ENCODE measurements at regions not wholly inside any gene's neighbourhood (a gene's known extent, or its start where the extent isn't known, plus 50 kb on each side); places are given as distances from the start of the nearest gene placed in this dataset.
"Not testable (repeated sequence)": the region's sequence is repeated elsewhere in the genome, so short reads cannot be mapped to it uniquely, and the experiment has no call there.

GRCh38 chr2:217351378-217351777 lies 491.5 kb upstream of the TNP1 start:
- DNase-seq (no peak), ATAC-seq (no peak)
- H3K36me3 Mint-ChIP-seq (ENCODE audit: low read depth): no peaks in the 10 kb centered on the region
- no peak overlapping the region for H3K4me3 Mint-ChIP-seq
- H3K4me1 Mint-ChIP-seq: no peaks in the 10 kb centered on the region
- H3K27ac Mint-ChIP-seq: no peak overlapping the region
- peaks cover 2% of the 10 kb centered on the region for H3K27me3 Mint-ChIP-seq
- peaks cover 21% of the 10 kb centered on the region for H3K9me3 Mint-ChIP-seq

DNA sequence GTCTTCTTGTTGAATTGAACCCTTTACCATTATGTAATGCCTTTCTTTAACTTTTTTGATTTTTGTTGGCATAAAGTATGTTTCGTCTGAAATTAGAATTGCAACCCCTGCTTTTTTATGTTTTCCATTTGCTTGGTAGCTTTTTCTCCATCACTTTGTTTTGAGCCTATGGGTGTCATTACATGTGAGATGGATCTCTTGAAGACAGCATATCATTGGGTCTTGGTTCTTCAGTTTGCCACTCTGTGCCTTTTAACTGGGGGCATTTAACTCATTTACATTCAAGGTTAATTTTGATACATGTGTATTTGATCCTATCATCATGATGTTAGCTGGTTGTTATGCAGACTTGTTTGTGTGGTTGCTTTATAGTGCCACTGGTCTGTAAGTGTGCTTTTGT lies 489.4 kb upstream of the TNP1 start:
- H3K9me3 Mint-ChIP-seq: peaks cover 21% of the 10 kb centered on the region

DNA sequence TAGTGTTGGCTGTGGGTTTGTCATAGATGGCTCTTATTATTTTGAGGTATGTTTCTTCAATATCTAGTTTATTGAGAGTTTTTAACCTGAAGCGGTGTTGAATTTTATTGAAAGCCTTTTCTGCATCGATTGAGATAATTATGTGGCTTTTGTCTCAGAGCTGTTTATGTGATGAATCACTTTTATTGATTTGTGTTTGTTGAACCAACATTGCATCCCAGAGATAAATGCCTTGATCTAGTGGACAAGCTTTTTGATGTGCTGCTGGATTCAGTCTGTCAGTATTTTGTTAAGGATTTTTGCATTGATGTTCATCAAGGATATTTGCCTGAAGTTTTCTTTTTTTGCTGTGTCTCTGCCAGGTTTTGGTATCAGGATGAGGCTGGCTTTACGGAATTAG lies 487.8 kb upstream of the TNP1 start:
- H3K36me3 Mint-ChIP-seq (ENCODE audit: low read depth); ATAC-seq; DNase-seq; H3K27me3 Mint-ChIP-seq; H3K27ac Mint-ChIP-seq; H3K4me1 Mint-ChIP-seq; H3K4me3 Mint-ChIP-seq: not testable (repeated sequence)
- H3K9me3 Mint-ChIP-seq: peaks cover 21% of the 10 kb centered on the region

More for the DNA sequence above, 489.4 kb upstream of the TNP1 start:
- H3K27ac Mint-ChIP-seq: no peak overlapping the region
- H3K4me1 Mint-ChIP-seq: no peaks in the 10 kb centered on the region
- ATAC-seq (no peak), DNase-seq (no peak)
- peaks cover 2% of the 10 kb centered on the region for H3K27me3 Mint-ChIP-seq
- no peaks in the 10 kb centered on the region for H3K36me3 Mint-ChIP-seq (ENCODE audit: low read depth)
- H3K4me3 Mint-ChIP-seq: no peak overlapping the region

DNA sequence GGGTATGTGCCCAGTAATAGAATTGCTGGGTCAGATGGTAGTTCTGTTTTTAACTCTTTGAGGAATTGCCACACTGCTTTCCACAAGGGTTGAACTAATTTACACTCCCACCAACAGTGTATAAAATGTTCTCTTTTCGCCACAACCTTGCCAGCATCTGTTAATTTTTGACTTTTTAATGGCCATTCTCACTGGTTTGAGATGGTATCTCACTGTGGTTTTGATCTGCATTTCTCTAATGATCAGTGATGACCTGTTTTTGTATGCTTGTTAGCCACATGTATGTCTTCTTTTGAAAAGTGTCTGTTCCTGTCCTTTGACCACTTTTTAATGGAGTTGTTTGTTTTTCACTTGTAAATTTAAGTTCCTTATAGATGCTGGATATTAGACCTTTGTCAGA lies 486.2 kb upstream of the TNP1 start:
- not testable (repeated sequence) for DNase-seq; H3K27me3 Mint-ChIP-seq; ATAC-seq; H3K36me3 Mint-ChIP-seq (ENCODE audit: low read depth); H3K4me3 Mint-ChIP-seq; H3K4me1 Mint-ChIP-seq; H3K27ac Mint-ChIP-seq
- peaks cover 21% of the 10 kb centered on the region for H3K9me3 Mint-ChIP-seq

DNA sequence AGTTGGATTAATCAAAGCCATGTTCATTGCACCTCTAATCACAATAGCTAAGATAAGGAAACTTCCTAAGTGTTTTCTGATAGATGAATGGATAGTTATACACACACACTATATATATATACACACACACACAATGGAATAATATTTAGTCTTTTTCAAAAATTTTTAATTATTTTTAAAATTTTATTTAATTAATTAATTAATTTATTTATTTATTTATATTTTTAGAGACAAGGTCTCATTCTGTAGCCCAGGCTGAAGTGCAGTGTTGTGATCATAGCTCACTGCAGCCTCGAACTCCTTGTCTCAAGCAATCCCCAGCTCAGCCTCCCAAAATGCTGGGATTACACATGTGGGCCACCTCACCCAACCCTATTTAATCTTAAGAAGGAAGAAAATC lies 481.0 kb upstream of the TNP1 start:
- Mint-ChIP-seq H3K4me1 (no peaks in the 10 kb centered on the region), H3K27me3 (no peaks in the 10 kb centered on the region), H3K9me3 (no peaks in the 10 kb centered on the region), H3K27ac (no peak overlapping the region), H3K4me3 (no peak overlapping the region), H3K36me3 (ENCODE audit: low read depth) (no peaks in the 10 kb centered on the region)
- ATAC-seq: no peak
- DNase-seq: no peak

DNA sequence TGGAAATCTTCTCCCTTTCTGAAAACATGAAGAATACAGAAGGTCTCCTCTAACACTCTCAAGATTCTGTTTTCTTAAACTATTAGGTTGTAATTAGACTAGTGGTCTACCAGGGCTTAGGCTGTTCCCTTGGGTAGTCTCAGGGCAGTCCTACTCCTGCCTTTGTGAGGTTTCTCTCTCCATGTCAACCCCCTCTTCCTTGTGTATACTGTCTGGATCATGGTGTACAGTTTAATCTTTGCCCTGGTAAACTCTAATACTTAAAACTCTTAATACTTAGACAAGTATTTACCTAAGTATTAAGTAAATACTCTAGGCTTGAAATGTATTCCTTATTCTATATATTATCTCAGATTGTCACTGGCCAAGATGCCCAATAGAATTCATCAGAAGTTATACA lies 480.3 kb upstream of the TNP1 start:
- Mint-ChIP-seq H3K36me3 (ENCODE audit: low read depth) (no peaks in the 10 kb centered on the region), H3K9me3 (no peaks in the 10 kb centered on the region), H3K4me1 (no peaks in the 10 kb centered on the region), H3K27ac (no peak overlapping the region), H3K27me3 (no peaks in the 10 kb centered on the region), H3K4me3 (no peak overlapping the region)
- ATAC-seq (no peak), DNase-seq (no peak)

DNA sequence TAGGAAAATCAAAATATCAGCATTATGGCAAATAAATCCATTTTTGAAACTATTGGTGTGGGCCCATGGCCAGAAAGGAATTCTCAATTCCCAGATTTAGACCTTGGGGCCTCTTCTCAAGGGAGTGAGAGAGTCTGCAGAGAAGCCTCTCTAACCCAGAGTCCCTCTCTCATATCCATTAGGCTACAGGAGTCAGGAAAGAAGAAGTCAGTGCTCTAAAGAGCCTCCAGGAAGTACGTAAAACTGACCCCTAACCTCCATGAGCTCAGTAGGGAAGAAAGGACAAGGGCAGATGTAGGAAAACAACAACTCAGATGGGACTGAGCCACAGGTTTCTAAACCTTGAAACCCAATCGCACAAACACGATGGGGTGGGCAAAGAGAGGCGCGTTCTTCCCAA lies 479.9 kb upstream of the TNP1 start:
- no peak for ATAC-seq
- Mint-ChIP-seq H3K27ac (no peak overlapping the region), H3K4me1 (no peaks in the 10 kb centered on the region), H3K9me3 (no peaks in the 10 kb centered on the region), H3K36me3 (ENCODE audit: low read depth) (no peaks in the 10 kb centered on the region), H3K27me3 (no peaks in the 10 kb centered on the region), H3K4me3 (no peak overlapping the region)
- DNase-seq: no peak

- H3K9me3 Mint-ChIP-seq: no peaks in the 10 kb centered on the region
- H3K36me3 Mint-ChIP-seq (ENCODE audit: low read depth): no peaks in the 10 kb centered on the region
- DNase-seq: no peak
- ATAC-seq: no peak
- H3K4me3 Mint-ChIP-seq: no peak overlapping the region
- H3K4me1 Mint-ChIP-seq: no peaks in the 10 kb centered on the region
- no peak overlapping the region for H3K27ac Mint-ChIP-seq
- H3K27me3 Mint-ChIP-seq: no peaks in the 10 kb centered on the region
Observed at GRCh38 chr2:217338306-217338916, 478.5 kb upstream of the TNP1 start.

DNA sequence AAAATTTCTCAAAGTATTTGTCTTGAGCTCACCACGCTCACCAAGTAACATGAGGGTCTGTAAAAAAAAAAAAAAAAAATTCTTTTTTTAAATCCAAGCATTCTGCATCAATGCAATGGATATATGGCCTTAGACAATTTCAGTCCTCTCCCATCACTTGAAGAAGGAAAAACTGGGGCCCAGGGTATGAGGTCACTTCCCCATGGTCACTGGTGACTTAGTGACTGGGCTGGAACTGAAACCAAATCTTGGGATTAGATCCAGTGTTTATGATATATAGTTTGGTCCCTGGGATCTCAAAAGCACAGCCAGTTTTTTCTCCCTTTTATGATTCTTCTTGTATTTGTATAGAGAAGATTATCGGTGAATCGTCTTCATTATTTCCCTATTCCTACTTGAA lies 477.9 kb upstream of the TNP1 start:
- ATAC-seq (no peak), DNase-seq (no peak)
- Mint-ChIP-seq H3K4me1 (no peaks in the 10 kb centered on the region), H3K36me3 (ENCODE audit: low read depth) (no peaks in the 10 kb centered on the region), H3K27me3 (no peaks in the 10 kb centered on the region), H3K9me3 (no peaks in the 10 kb centered on the region), H3K27ac (no peak overlapping the region), H3K4me3 (no peak overlapping the region)

DNA sequence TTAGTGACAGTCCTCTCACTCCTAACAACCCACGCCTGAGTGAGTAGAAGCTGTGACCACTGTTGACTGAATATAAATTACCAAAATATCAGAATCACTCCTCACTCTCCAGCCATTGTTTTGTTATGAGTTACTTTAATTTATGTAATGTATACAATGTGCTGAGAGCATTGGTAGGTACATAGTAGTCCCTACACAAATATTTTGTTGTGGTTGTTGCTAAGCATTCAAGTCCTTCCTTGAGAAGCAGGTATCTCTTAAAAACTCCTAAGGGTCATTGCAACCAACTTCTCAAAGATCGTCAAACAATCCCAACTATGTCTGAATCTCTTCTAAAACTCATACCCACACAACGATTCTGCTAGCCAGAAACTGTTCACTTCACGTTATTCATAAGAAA lies 476.8 kb upstream of the TNP1 start:
- no peaks in the 10 kb centered on the region for H3K27me3 Mint-ChIP-seq
- H3K27ac Mint-ChIP-seq: no peak overlapping the region
- no peaks in the 10 kb centered on the region for H3K9me3 Mint-ChIP-seq
- no peaks in the 10 kb centered on the region for H3K36me3 Mint-ChIP-seq (ENCODE audit: low read depth)
- no peak overlapping the region for H3K4me3 Mint-ChIP-seq
- DNase-seq (no peak), ATAC-seq (no peak)
- H3K4me1 Mint-ChIP-seq: no peaks in the 10 kb centered on the region

GRCh38 chr2:217335341-217335966 lies 475.6 kb upstream of the TNP1 start:
- H3K4me3 Mint-ChIP-seq: no peak overlapping the region
- no peak for ATAC-seq
- no peak overlapping the region for H3K27ac Mint-ChIP-seq
- no peaks in the 10 kb centered on the region for H3K36me3 Mint-ChIP-seq (ENCODE audit: low read depth)
- H3K4me1 Mint-ChIP-seq: no peaks in the 10 kb centered on the region
- no peaks in the 10 kb centered on the region for H3K9me3 Mint-ChIP-seq
- no peaks in the 10 kb centered on the region for H3K27me3 Mint-ChIP-seq
- no peak for DNase-seq

GRCh38 chr2:217334561-217334960 lies 474.7 kb upstream of the TNP1 start:
- Mint-ChIP-seq H3K27ac (no peak overlapping the region), H3K27me3 (no peaks in the 10 kb centered on the region), H3K36me3 (ENCODE audit: low read depth) (no peaks in the 10 kb centered on the region), H3K9me3 (no peaks in the 10 kb centered on the region), H3K4me1 (no peaks in the 10 kb centered on the region), H3K4me3 (no peak overlapping the region)
- no peak for ATAC-seq
- no peak for DNase-seq

DNA sequence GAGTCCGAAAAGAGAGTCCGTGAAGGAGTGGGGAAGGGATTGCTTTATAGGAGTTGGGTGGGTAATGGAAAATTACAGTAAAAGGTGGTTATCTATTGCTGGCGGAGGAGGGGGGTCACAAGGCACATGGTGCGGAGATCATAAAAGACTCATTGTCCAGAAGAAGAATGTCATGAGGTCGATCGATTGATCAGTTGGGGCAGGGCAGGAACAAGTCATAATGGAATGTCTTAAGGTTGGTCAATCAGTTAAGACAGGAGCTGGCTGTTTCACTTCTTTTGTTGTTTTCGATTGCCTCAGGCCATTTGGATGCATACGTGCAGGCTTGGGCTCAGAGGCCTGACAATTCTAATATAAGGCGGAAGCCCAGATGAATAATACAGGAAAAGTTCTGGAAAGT lies 473.0 kb upstream of the TNP1 start:
- H3K9me3 Mint-ChIP-seq: no peaks in the 10 kb centered on the region
- no peak for ATAC-seq

GRCh38 chr2:217332417-217332791 lies 472.5 kb upstream of the TNP1 start:
- Mint-ChIP-seq H3K4me3 (no peak overlapping the region), H3K4me1 (no peaks in the 10 kb centered on the region), H3K27ac (no peak overlapping the region), H3K9me3 (no peaks in the 10 kb centered on the region), H3K27me3 (no peaks in the 10 kb centered on the region), H3K36me3 (ENCODE audit: low read depth) (no peaks in the 10 kb centered on the region)
- DNase-seq (no peak), ATAC-seq (no peak)

More for the DNA sequence above, 473.0 kb upstream of the TNP1 start:
- Mint-ChIP-seq H3K27me3 (no peaks in the 10 kb centered on the region), H3K4me1 (no peaks in the 10 kb centered on the region), H3K36me3 (ENCODE audit: low read depth) (no peaks in the 10 kb centered on the region), H3K27ac (no peak overlapping the region), H3K4me3 (no peak overlapping the region)
- DNase-seq: no peak

- Mint-ChIP-seq H3K27ac (no peak overlapping the region), H3K36me3 (ENCODE audit: low read depth) (no peaks in the 10 kb centered on the region), H3K27me3 (no peaks in the 10 kb centered on the region), H3K9me3 (no peaks in the 10 kb centered on the region), H3K4me1 (no peaks in the 10 kb centered on the region), H3K4me3 (no peak overlapping the region)
- DNase-seq (no peak), ATAC-seq (no peak)
Observed at GRCh38 chr2:217331523-217332416, 471.9 kb upstream of the TNP1 start.
